Gastrocnemius medialis (tissue), 4 donors: ENCODE measurements at regions not wholly inside any gene's neighbourhood (a gene's known extent, or its start where the extent isn't known, plus 50 kb on each side); places are given as distances from the start of the nearest gene placed in this dataset.

ENCODE experiments used
- POLR2A ChIP-seq, 2 donors: fragments of 450-650 bp; IDR thresholded peaks; one replicate each; pipeline ENCODE4 v1.6.1; 2017; ENCODE audit warnings: antibody characterized with exemption in 2 of 2, mild to moderate bottlenecking in 2 of 2, moderate library complexity in 2 of 2
- TF ChIP-seq, protein P1 (sequence below), 5 experiments: fragments of 450-650 bp in 3 of 5; fragments of 200-600 bp in 2 of 5; sonication (generic) in 2 of 5; IDR thresholded peaks in 4 of 5; conservative IDR thresholded peaks in 1 of 5; 1 replicate in 4 of 5; 2 replicates in 1 of 5; pipeline ENCODE4 v1.5.1; 2016 to 2019; ENCODE audit warnings: antibody characterized with exemption in 5 of 5, mild to moderate bottlenecking in 3 of 5, moderate library complexity in 3 of 5

DNA sequence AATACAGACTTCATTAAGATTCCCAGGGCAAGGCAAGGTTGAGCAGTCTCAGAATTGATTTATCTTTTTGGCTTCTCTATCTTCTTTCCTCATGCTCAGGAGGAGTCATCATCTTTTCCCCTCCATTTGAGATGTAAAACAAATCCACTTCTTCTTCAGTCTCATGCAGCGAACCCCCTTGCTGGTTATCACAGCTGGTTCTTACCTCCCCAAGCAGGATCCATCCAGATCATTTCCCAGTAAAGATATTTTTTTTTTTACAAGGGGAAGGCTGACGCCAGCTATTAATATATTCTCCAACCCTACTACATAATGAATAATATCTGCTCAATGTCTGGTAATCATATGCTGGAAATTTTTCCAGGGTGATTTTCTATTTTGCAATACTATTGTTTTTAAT is 508.9 kb upstream of the NOX3 start:
- TF ChIP-seq POLR2A (IDR thresholded peaks at IDR 0.05): no peak
- TF ChIP-seq, protein P1, sequence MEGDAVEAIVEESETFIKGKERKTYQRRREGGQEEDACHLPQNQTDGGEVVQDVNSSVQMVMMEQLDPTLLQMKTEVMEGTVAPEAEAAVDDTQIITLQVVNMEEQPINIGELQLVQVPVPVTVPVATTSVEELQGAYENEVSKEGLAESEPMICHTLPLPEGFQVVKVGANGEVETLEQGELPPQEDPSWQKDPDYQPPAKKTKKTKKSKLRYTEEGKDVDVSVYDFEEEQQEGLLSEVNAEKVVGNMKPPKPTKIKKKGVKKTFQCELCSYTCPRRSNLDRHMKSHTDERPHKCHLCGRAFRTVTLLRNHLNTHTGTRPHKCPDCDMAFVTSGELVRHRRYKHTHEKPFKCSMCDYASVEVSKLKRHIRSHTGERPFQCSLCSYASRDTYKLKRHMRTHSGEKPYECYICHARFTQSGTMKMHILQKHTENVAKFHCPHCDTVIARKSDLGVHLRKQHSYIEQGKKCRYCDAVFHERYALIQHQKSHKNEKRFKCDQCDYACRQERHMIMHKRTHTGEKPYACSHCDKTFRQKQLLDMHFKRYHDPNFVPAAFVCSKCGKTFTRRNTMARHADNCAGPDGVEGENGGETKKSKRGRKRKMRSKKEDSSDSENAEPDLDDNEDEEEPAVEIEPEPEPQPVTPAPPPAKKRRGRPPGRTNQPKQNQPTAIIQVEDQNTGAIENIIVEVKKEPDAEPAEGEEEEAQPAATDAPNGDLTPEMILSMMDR (IDR thresholded peaks at IDR 0.05 in 4 of 5, conservative IDR thresholded peaks at IDR 0.05 in 1 of 5): no peak
